ENCODE measurements at regions not wholly inside any gene's neighbourhood (a gene's known extent, or its start where the extent isn't known, plus 50 kb on each side); places are given as distances from the start of the nearest gene placed in this dataset.

- Histone ChIP-seq H3K36me3 (no peaks in the 10 kb centered on the region), H3K4me3 (no peak overlapping the region), H3K9me3 (no peaks in the 10 kb centered on the region), H3K27ac (no peak overlapping the region), H3K4me1 (no peaks in the 10 kb centered on the region), H3K27me3 (no peaks in the 10 kb centered on the region)
- no peak for DNase-seq (ENCODE audit: extremely low spot score in 2 of 2)
- no peak for TF ChIP-seq POLR2A (IDR thresholded peaks at IDR 0.05)
- TF ChIP-seq CTCF (IDR thresholded peaks at IDR 0.05) = no peak
- no peak for TF ChIP-seq POLR2AphosphoS5 (IDR thresholded peaks at IDR 0.05; ENCODE audit: insufficient read depth in 1 of 2, low read depth in 1 of 2)
- intact Hi-C loops (cut with DNase I) = no loop called here
Measured at GRCh38 chr9:13841746-13842462, 472.0 kb downstream of the NFIB start.

GRCh38 chr9:13832446-13832845, 481.5 kb downstream of the NFIB start:
- Histone ChIP-seq H3K9me3 (no peaks in the 10 kb centered on the region), H3K27me3 (no peaks in the 10 kb centered on the region), H3K36me3 (no peaks in the 10 kb centered on the region), H3K4me3 (no peak overlapping the region), H3K4me1 (no peaks in the 10 kb centered on the region), H3K27ac (no peak overlapping the region)
- no peak for DNase-seq (ENCODE audit: extremely low spot score in 2 of 2)
- intact Hi-C loops (cut with DNase I) = no loop called here
- TF ChIP-seq CTCF (IDR thresholded peaks at IDR 0.05) = no peak
- no peak for TF ChIP-seq POLR2AphosphoS5 (IDR thresholded peaks at IDR 0.05; ENCODE audit: insufficient read depth in 1 of 2, low read depth in 1 of 2)
- TF ChIP-seq POLR2A (IDR thresholded peaks at IDR 0.05) = no peak

- Histone ChIP-seq H3K9me3 (no peaks in the 10 kb centered on the region), H3K36me3 (no peaks in the 10 kb centered on the region), H3K27ac (no peak overlapping the region), H3K4me1 (no peaks in the 10 kb centered on the region), H3K27me3 (no peaks in the 10 kb centered on the region), H3K4me3 (no peak overlapping the region)
- intact Hi-C loops (cut with DNase I) = no loop called here
- DNase-seq (ENCODE audit: extremely low spot score in 2 of 2) = no peak
- TF ChIP-seq POLR2AphosphoS5 (IDR thresholded peaks at IDR 0.05; ENCODE audit: insufficient read depth in 1 of 2, low read depth in 1 of 2) = no peak
- TF ChIP-seq POLR2A (IDR thresholded peaks at IDR 0.05) = no peak
- TF ChIP-seq CTCF (IDR thresholded peaks at IDR 0.05) = no peak
Measured at GRCh38 chr9:13823026-13823425, 490.9 kb downstream of the NFIB start.

- intact Hi-C loops (cut with DNase I) = no loop called here
- TF ChIP-seq POLR2AphosphoS5 (IDR thresholded peaks at IDR 0.05; ENCODE audit: insufficient read depth in 1 of 2, low read depth in 1 of 2) (no peak), POLR2A (IDR thresholded peaks at IDR 0.05) (no peak)
- Histone ChIP-seq H3K4me3 (no peak overlapping the region), H3K36me3 (no peaks in the 10 kb centered on the region), H3K27me3 (no peaks in the 10 kb centered on the region), H3K9me3 (no peaks in the 10 kb centered on the region), H3K4me1 (peaks cover 7% of the 10 kb centered on the region), H3K27ac (no peak overlapping the region)
- no peak for DNase-seq (ENCODE audit: extremely low spot score in 2 of 2)
Measured at GRCh38 chr9:13817754-13818278, 496.1 kb downstream of the NFIB start.

GRCh38 chr9:13816837-13817236, 497.1 kb downstream of the NFIB start:
- no peaks in the 10 kb centered on the region for H3K9me3 ChIP-seq
- no peak overlapping the region for H3K4me3 ChIP-seq
- intact Hi-C loops (cut with DNase I) = no loop called here
- H3K4me1 ChIP-seq = peaks cover 7% of the 10 kb centered on the region
- no peak overlapping the region for H3K27ac ChIP-seq
- TF ChIP-seq POLR2AphosphoS5 (IDR thresholded peaks at IDR 0.05; ENCODE audit: insufficient read depth in 1 of 2, low read depth in 1 of 2) (peak in 1 of 2 donors; percentile 72), POLR2A (IDR thresholded peaks at IDR 0.05) (no peak), CTCF (IDR thresholded peaks at IDR 0.05) (no peak)
- H3K27me3 ChIP-seq = no peaks in the 10 kb centered on the region
- no peaks in the 10 kb centered on the region for H3K36me3 ChIP-seq
- DNase-seq (ENCODE audit: extremely low spot score in 2 of 2) = no peak

Data from vagina (tissue), 2 donors.